Right lobe of liver (tissue), 6 donors: ENCODE measurements at regions not wholly inside any gene's neighbourhood (a gene's known extent, or its start where the extent isn't known, plus 50 kb on each side); places are given as distances from the start of the nearest gene placed in this dataset.

Experiments used
- ATAC-seq, 4 donors: fragments of 200-7000 bp; cut with Tn5 transposase; one replicate each; pipeline ENCODE4 v1.9.1; 2020; ENCODE audit warnings: mild to moderate bottlenecking in 4 of 4, moderate library complexity in 4 of 4
- DNase-seq, 3 donors: peaks; one replicate each; pipeline ENCODE4 v3.0.0-alpha.2; 2020
- H3K27ac ChIP-seq, 3 donors: fragments of 200-600 bp; one replicate each; pipeline ENCODE4 v1.8.0; 2022
- H3K27me3 ChIP-seq, 2 donors: fragments of 200-600 bp; one replicate each; pipeline ENCODE4 v1.8.0; 2022
- H3K36me3 ChIP-seq, 4 donors: fragments of 200-600 bp; sonication (generic) in 1 of 4; one replicate each; pipeline versions ENCODE4 v1.5.1 to v1.8.0; 2017 to 2022; ENCODE audit warnings: control low read depth in 1 of 4
- H3K4me1 ChIP-seq, 4 donors: fragments of 200-600 bp; sonication (generic) in 1 of 4; one replicate each; pipeline versions ENCODE4 v1.5.1 to v1.8.0; 2017 to 2022; ENCODE audit warnings: control low read depth in 1 of 4
- H3K4me3 ChIP-seq, 3 donors: fragments of 200-600 bp; one replicate each; pipeline ENCODE4 v1.8.0; 2022
- H3K9me3 ChIP-seq, 4 donors: fragments of 200-600 bp; sonication (generic) in 1 of 4; one replicate each; pipeline versions ENCODE4 v1.5.1 to v1.8.0; 2017 to 2022; ENCODE audit warnings: control low read depth in 1 of 4
- POLR2A ChIP-seq: fragments of 450-650 bp; IDR thresholded peaks from one replicate; pipeline ENCODE4 v1.6.1; 2017; ENCODE audit warnings: antibody characterized with exemption, mild to moderate bottlenecking
- WGBS: methylation state at CpG from one replicate; pipeline ENCODE4 v1.1.6; 2018; ENCODE audit warnings: low coverage, low lambda C conversion rate; ENCODE audit not compliant: insufficient coverage; ENCODE audit errors: missing lambda C conversion rate; 5-methylcytosine and 5-hydroxymethylcytosine counted together
- intact Hi-C, 2 donors: fragments of 100-400 bp; cut with DNase I; formaldehyde crosslinking; loops; one replicate each; pipeline versions ENCODE4 v1.11.2 to v1.14.1; 2022
- TF ChIP-seq, protein P1 (sequence below), 4 donors: fragments of 200-600 bp in 3 of 4; fragments of 450-650 bp in 1 of 4; IDR thresholded peaks; one replicate each; pipeline versions ENCODE4 v1.5.1 to v1.8.0; 2016 to 2022; ENCODE audit warnings: antibody characterized with exemption in 4 of 4, mild to moderate bottlenecking in 2 of 4
- donor health status: DM: no; HTN: yes; CAD: no.
- donor health status: DM: no; HTN: no; CAD: no.
- donor health status: DM: no; HTN: no; CAD: no.
- donor health status: DM: no; HTN: yes; CAD: no.
- donor health status: DM: no; HTN: yes; CAD: no.

- DNase-seq = no peak
- 46% methylated on average over 4 of the region's 8 CpGs for WGBS
- Histone ChIP-seq H3K4me1 (no peaks in the 10 kb centered on the region), H3K27ac (no peak overlapping the region), H3K4me3 (no peak overlapping the region), H3K36me3 (no peaks in the 10 kb centered on the region), H3K9me3 (no peaks in the 10 kb centered on the region), H3K27me3 (no peaks in the 10 kb centered on the region)
- intact Hi-C loops = no loop called here
- ATAC-seq = no peak
- TF ChIP-seq, protein P1, sequence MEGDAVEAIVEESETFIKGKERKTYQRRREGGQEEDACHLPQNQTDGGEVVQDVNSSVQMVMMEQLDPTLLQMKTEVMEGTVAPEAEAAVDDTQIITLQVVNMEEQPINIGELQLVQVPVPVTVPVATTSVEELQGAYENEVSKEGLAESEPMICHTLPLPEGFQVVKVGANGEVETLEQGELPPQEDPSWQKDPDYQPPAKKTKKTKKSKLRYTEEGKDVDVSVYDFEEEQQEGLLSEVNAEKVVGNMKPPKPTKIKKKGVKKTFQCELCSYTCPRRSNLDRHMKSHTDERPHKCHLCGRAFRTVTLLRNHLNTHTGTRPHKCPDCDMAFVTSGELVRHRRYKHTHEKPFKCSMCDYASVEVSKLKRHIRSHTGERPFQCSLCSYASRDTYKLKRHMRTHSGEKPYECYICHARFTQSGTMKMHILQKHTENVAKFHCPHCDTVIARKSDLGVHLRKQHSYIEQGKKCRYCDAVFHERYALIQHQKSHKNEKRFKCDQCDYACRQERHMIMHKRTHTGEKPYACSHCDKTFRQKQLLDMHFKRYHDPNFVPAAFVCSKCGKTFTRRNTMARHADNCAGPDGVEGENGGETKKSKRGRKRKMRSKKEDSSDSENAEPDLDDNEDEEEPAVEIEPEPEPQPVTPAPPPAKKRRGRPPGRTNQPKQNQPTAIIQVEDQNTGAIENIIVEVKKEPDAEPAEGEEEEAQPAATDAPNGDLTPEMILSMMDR (IDR thresholded peaks at IDR 0.05) = no peak
- no peak for TF ChIP-seq POLR2A
Observed at GRCh38 chr9:115627511-115627910, 509.6 kb upstream of the TNC start.

GRCh38 chr9:115628426-115628825 is 510.5 kb upstream of the TNC start:
- WGBS = 72% methylated on average over 2 of the region's 2 CpGs

GRCh38 chr9:115629879-115630840 is 512.2 kb upstream of the TNC start:
- H3K36me3 ChIP-seq = no peaks in the 10 kb centered on the region
- TF ChIP-seq, protein P1 (IDR thresholded peaks at IDR 0.05) = no peak
- no peak for TF ChIP-seq POLR2A
- 50% methylated on average over 4 of the region's 4 CpGs for WGBS
- DNase-seq = no peak
- ATAC-seq = no peak
- H3K4me1 ChIP-seq = no peaks in the 10 kb centered on the region
- no peak overlapping the region for H3K27ac ChIP-seq
- intact Hi-C loops = no loop called here
- H3K4me3 ChIP-seq = no peak overlapping the region
- no peaks in the 10 kb centered on the region for H3K9me3 ChIP-seq
- H3K27me3 ChIP-seq = no peaks in the 10 kb centered on the region

More at GRCh38 chr9:115628426-115628825, 510.5 kb upstream of the TNC start:
- Histone ChIP-seq H3K4me1 (no peaks in the 10 kb centered on the region), H3K27ac (no peak overlapping the region), H3K36me3 (no peaks in the 10 kb centered on the region), H3K4me3 (no peak overlapping the region), H3K9me3 (no peaks in the 10 kb centered on the region), H3K27me3 (no peaks in the 10 kb centered on the region)
- TF ChIP-seq, protein P1 (IDR thresholded peaks at IDR 0.05) = no peak
- no peak for TF ChIP-seq POLR2A
- DNase-seq = no peak
- intact Hi-C loops = no loop called here
- no peak for ATAC-seq

DNA sequence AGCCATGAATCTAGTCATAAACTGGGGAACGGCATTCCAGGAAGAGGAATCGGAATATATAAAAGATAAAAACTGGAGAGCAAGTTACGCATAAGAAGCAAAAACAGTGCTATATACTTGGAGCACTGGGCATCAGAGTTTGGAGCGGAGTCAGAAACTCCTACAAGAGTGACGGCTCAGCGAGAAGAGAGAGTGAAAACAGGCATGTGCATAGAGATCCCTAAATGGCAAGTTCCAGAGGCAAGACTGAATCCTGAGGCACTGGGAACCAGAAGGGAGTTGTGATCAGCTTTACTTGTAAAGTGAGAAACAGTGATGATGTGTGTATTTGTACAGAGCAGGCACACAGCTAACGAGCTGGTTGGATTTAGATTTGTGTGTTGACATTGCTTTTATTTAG is 514.4 kb upstream of the TNC start:
- DNase-seq = no peak
- no peak overlapping the region for H3K4me3 ChIP-seq
- no peaks in the 10 kb centered on the region for H3K27me3 ChIP-seq
- H3K4me1 ChIP-seq = no peaks in the 10 kb centered on the region
- WGBS = 67% methylated on average over 6 of the region's 7 CpGs
- TF ChIP-seq, protein P1 (IDR thresholded peaks at IDR 0.05) = no peak
- TF ChIP-seq POLR2A = no peak
- H3K9me3 ChIP-seq = no peaks in the 10 kb centered on the region
- ATAC-seq = no peak
- intact Hi-C loops = no loop called here
- H3K36me3 ChIP-seq = no peaks in the 10 kb centered on the region
- no peak overlapping the region for H3K27ac ChIP-seq
